Omental fat pad (tissue), 3 donors: ENCODE measurements at regions not wholly inside any gene's neighbourhood (a gene's known extent, or its start where the extent isn't known, plus 50 kb on each side); places are given as distances from the start of the nearest gene placed in this dataset.

ENCODE experiments used
- ATAC-seq: fragments of 150-250 bp; one replicate; pipeline ENCODE4 v1.9.1; 2016; ENCODE audit warnings: mild to moderate bottlenecking, moderate library complexity; ENCODE audit not compliant: low FRiP score
- DNase-seq: peaks from one replicate; pipeline ENCODE4 v3.0.0-alpha.2; 2019; ENCODE audit warnings: low spot score
- CTCF ChIP-seq, 3 donors: fragments of 450-650 bp; IDR thresholded peaks; one replicate each; pipeline ENCODE4 v1.5.1; 2016 to 2017; ENCODE audit warnings: antibody characterized with exemption in 3 of 3, mild to moderate bottlenecking in 3 of 3, moderate library complexity in 2 of 3

DNA sequence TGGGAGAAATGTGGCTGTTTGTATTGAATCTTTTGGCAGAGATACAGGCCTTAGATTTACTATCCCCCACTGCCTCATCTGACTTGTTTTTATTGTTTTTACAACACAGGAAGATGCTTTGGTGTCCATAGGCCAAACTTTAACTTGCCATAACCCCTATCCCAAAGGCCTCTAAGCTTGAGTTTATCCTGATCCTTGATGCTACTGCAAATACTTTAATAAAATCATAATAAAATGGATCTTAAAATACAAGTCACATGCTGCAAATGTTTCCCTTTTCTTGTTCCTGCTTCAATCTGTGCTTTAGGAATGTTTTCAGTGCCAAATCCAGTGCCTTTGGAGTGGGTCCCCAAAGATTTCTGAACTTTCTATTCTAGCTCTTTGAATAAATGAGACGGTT is 770.6 kb downstream of the DACH1 start:
- DNase-seq (no peak), ATAC-seq (no peak)
- TF ChIP-seq CTCF (IDR thresholded peaks at IDR 0.05) = no peak

GRCh38 chr13:71090990-71091389 is 776.0 kb downstream of the DACH1 start:
- DNase-seq = no peak
- TF ChIP-seq CTCF (IDR thresholded peaks at IDR 0.05) = no peak
- no peak for ATAC-seq

GRCh38 chr13:71089056-71089455 is 777.9 kb downstream of the DACH1 start:
- TF ChIP-seq CTCF (IDR thresholded peaks at IDR 0.05) = no peak
- no peak for DNase-seq
- ATAC-seq = no peak

DNA sequence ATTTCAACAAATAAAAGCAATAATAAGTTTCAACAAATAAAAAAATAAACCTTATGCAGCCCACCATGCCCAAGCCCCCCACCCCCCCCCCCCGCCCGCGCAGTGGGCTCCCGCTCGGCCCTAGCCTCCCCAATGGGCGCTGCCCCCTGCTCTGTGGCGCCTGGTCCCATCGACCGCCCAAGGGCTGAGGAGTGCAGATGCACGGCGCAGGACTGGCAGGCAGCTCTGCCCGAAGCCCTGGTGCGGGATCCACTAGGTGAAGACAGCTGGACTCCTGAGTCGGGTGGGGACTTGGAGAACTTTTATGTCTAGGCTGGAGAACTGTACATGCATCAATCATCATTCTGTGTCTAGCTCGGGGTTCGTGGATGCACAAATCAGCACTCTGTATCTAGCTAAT is 779.6 kb downstream of the DACH1 start:
- ATAC-seq (no peak), DNase-seq (no peak)
- no peak for TF ChIP-seq CTCF (IDR thresholded peaks at IDR 0.05)

DNA sequence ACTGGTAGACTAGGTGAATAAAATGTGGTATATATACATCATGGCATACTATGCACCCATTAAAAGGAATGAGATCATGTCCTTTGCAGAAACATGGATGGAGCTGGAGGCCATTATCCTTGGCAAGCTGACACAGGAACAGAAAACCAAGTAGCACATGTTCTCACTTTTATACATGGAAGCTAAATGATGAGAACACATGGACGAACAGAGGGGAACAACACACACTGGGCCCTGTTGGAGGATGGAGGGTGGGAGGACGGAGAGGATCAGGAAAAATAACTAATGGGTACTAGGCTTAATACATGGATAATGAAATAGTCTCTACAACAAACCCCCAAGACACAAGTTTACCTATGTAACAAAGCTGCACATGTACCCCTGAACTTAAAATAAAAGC is 780.0 kb downstream of the DACH1 start:
- ATAC-seq = no peak
- DNase-seq = no peak
- TF ChIP-seq CTCF (IDR thresholded peaks at IDR 0.05) = no peak

DNA sequence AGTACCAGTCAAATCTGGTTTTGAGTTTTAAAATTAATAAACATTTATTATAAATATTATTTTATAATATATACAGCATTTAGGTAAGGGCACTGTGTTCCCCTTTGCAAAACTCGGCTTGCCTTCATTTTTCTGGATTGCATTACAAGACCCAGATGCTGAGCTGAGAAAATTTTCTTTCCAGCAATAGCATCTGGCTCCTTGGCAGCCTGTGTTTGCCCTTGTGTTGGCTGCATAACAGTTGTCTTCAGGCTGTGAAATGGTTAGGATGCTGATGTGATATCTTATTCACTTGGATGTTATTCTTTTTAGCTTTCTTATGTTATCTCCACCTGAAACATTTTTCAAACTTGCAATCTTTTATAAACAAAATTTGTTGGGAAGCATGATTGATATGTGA is 784.4 kb downstream of the DACH1 start:
- ATAC-seq = no peak
- TF ChIP-seq CTCF (IDR thresholded peaks at IDR 0.05) = no peak

DNA sequence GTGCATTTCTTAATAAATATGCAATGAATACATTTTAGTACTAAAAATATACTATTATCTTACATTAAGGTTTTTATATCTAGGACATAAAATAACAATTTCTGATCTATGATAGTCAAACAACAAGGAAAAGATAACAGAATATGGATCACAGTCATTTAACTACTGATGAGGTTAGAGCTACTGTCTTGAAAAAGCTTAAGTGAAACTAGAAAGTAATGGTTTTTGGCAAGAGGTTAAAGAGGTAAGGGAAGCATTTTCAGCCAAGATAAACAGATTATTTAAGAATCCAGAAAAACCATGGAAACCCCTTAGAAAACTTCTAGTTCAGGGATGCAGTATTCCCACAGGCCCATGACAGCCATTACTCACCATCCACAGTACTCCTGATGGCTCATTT is 787.4 kb downstream of the DACH1 start:
- ATAC-seq = no peak
- no peak for DNase-seq
- TF ChIP-seq CTCF (IDR thresholded peaks at IDR 0.05) = no peak

More for the DNA sequence above, 784.4 kb downstream of the DACH1 start:
- no peak for DNase-seq
